Uterus (tissue), 2 donors: ENCODE measurements at regions not wholly inside any gene's neighbourhood (a gene's known extent, or its start where the extent isn't known, plus 50 kb on each side); places are given as distances from the start of the nearest gene placed in this dataset.

Experiments
- POLR2A ChIP-seq, 2 donors: fragments of 450-650 bp; IDR thresholded peaks; one replicate each; pipeline ENCODE4 v1.6.1; 2016; ENCODE audit warnings: antibody characterized with exemption in 2 of 2, mild to moderate bottlenecking in 1 of 2, moderate library complexity in 1 of 2
- TF ChIP-seq, protein P1 (sequence below), 4 experiments: fragments of 200-600 bp in 2 of 4; fragments of 450-650 bp in 2 of 4; sonication (generic) in 2 of 4; IDR thresholded peaks; one replicate each; pipeline ENCODE4 v1.5.1; 2016 to 2019; ENCODE audit warnings: antibody characterized with exemption in 4 of 4, mild to moderate bottlenecking in 2 of 4, moderate library complexity in 1 of 4

DNA sequence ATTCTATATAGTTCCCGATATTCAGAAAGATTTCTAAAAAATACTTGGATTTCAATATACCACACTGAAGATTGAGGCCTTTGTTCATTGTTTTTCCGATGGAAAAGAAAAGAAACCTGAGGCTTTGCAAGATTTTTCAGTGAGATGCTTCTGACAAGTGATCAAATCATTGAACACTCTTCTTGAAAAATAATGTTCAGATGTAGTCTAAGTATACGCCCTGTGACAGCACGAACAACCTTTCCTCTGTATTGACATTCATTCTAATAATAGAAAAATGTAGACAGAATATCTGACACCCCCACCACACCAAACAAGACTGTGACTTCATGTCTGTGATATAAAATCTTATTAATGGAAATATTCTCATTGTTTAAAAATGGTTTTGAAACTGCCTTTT, 650.7 kb upstream of the KLHL1 start:
- TF ChIP-seq, protein P1, sequence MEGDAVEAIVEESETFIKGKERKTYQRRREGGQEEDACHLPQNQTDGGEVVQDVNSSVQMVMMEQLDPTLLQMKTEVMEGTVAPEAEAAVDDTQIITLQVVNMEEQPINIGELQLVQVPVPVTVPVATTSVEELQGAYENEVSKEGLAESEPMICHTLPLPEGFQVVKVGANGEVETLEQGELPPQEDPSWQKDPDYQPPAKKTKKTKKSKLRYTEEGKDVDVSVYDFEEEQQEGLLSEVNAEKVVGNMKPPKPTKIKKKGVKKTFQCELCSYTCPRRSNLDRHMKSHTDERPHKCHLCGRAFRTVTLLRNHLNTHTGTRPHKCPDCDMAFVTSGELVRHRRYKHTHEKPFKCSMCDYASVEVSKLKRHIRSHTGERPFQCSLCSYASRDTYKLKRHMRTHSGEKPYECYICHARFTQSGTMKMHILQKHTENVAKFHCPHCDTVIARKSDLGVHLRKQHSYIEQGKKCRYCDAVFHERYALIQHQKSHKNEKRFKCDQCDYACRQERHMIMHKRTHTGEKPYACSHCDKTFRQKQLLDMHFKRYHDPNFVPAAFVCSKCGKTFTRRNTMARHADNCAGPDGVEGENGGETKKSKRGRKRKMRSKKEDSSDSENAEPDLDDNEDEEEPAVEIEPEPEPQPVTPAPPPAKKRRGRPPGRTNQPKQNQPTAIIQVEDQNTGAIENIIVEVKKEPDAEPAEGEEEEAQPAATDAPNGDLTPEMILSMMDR (IDR thresholded peaks at IDR 0.05), result no peak
- no peak for TF ChIP-seq POLR2A (IDR thresholded peaks at IDR 0.05)
